ENCODE measurements at regions not wholly inside any gene's neighbourhood (a gene's known extent, or its start where the extent isn't known, plus 50 kb on each side); places are given as distances from the start of the nearest gene placed in this dataset.

GRCh38 chr7:41069635-41070034 lies 633.3 kb downstream of the INHBA start:
- no peak overlapping the region for H2BK12ac ChIP-seq (ENCODE audit: insufficient read length, low read depth, low read length)
- peaks cover 3% of the 10 kb centered on the region in 2 experiments; a peak in 2 of 5 replicates for H3K9me3 Mint-ChIP-seq
- peaks cover 21% of the 10 kb centered on the region for H3K27me3 Mint-ChIP-seq (ENCODE audit: low read depth)
- no peaks in the 10 kb centered on the region for H3K79me1 ChIP-seq (ENCODE audit: insufficient read depth, low read depth, low read length, poor library complexity, severe bottlenecking)
- H3T11ph ChIP-seq (ENCODE audit: low read length): no peak overlapping the region
- no peak overlapping the region for H3K4ac ChIP-seq (ENCODE audit: low read depth, low read length)
- no peak overlapping the region for H3K18ac ChIP-seq (ENCODE audit: insufficient read length, low read depth, low read length)
- H2BK120ac ChIP-seq (ENCODE audit: low read depth, low read length, poor library complexity, severe bottlenecking): no peak overlapping the region
- H2BK20ac ChIP-seq (ENCODE audit: low read depth, low read length, poor library complexity, severe bottlenecking): no peak overlapping the region
- no peaks in the 10 kb centered on the region for H3K9me3 ChIP-seq (ENCODE audit: control insufficient read depth, low read depth, low read length)
- no peaks in the 10 kb centered on the region for H3K27me3 ChIP-seq (ENCODE audit: insufficient read depth, low read length)
- no peak overlapping the region for H4K5ac ChIP-seq (ENCODE audit: insufficient read length, low read depth, low read length)
- H3K23me2 ChIP-seq (ENCODE audit: insufficient read length, low read depth, low read length, poor library complexity, severe bottlenecking): no peaks in the 10 kb centered on the region
- H3K27ac Mint-ChIP-seq: no peak overlapping the region
- H3K27ac ChIP-seq (ENCODE audit: insufficient read length, low read depth, low read length): no peak overlapping the region
- H4K91ac ChIP-seq (ENCODE audit: insufficient read length, low read depth, low read length): no peak overlapping the region
- H3K79me2 ChIP-seq (ENCODE audit: insufficient read depth, low read length): no peaks in the 10 kb centered on the region
- no peak overlapping the region for H3K9ac ChIP-seq (ENCODE audit: extremely low read depth, insufficient read length, low read length)
- no peak overlapping the region for H3K4me3 Mint-ChIP-seq
- no peaks in the 10 kb centered on the region for H3K4me1 Mint-ChIP-seq
- H3K56ac ChIP-seq (ENCODE audit: insufficient read length, low read depth, low read length): no peak overlapping the region
- no CpG with 5 or more reads among the region's 3 CpGs for WGBS (ENCODE audit: extremely low coverage, insufficient read length, low lambda C conversion rate)
- no peak for DNase-seq
- no peak for TF ChIP-seq CTCF (conservative IDR thresholded peaks at IDR 0.05)
- no peaks in the 10 kb centered on the region for H4K20me1 ChIP-seq (ENCODE audit: control insufficient read depth, insufficient read depth, insufficient read length)
- no peak overlapping the region for H4K8ac ChIP-seq (replicated peaks; ENCODE audit: insufficient read length, low read depth, low read length)
- no peak overlapping the region for H2AFZ ChIP-seq (ENCODE audit: low read length)
- H2BK5ac ChIP-seq (ENCODE audit: insufficient read length, low read length): no peak overlapping the region
- no peaks in the 10 kb centered on the region; a peak in 1 of 7 replicates for H3K36me3 Mint-ChIP-seq (ENCODE audit: insufficient read depth in 1 of 3, low read depth in 3 of 3)
- H3K14ac ChIP-seq (ENCODE audit: insufficient read depth, low read length): no peak overlapping the region
- H2BK15ac ChIP-seq (ENCODE audit: low read depth, low read length): no peak overlapping the region
- H2AK5ac ChIP-seq (ENCODE audit: insufficient read length, low read length): no peak overlapping the region
- no peak overlapping the region for H3K23ac ChIP-seq (ENCODE audit: insufficient read length, low read depth, low read length)
- H3K4me2 ChIP-seq (ENCODE audit: insufficient read depth, insufficient read length, low read length): no peak overlapping the region
- H3K4me1 ChIP-seq (ENCODE audit: insufficient read depth, low read length): no peaks in the 10 kb centered on the region

Measured in H9 (cell line).